CD14-positive monocyte (primary cell): ENCODE measurements at regions not wholly inside any gene's neighbourhood (a gene's known extent, or its start where the extent isn't known, plus 50 kb on each side); places are given as distances from the start of the nearest gene placed in this dataset.

Experiments used
- DNase-seq, 3 donors: peaks; one replicate each; pipeline ENCODE4 v3.0.0-alpha.2; 2011 to 2022
- H2AFZ ChIP-seq: 2 replicates; pipeline ENCODE4 v1.6.0; 2012; ENCODE audit warnings: mild to moderate bottlenecking, low read depth, low read length, inconsistent platforms; ENCODE audit not compliant: insufficient read depth, poor library complexity, severe bottlenecking
- H3K27ac ChIP-seq, 2 donors: 1 replicate in 1 of 2; 2 replicates in 1 of 2; pipeline ENCODE4 v1.5.1; 2012 to 2013; ENCODE audit warnings: low read length in 2 of 2, control low read depth in 1 of 2, inconsistent platforms in 1 of 2, low read depth in 1 of 2, mild to moderate bottlenecking in 1 of 2
- H3K27me3 ChIP-seq, 2 donors: one replicate each; pipeline versions ENCODE4 v1.6.0 to v1.6.1; 2011 to 2013; ENCODE audit warnings: low read length in 2 of 2; ENCODE audit not compliant: control insufficient read depth in 2 of 2, insufficient read depth in 2 of 2
- H3K36me3 ChIP-seq, 2 donors: replicated peaks in 1 of 2; 1 replicate in 1 of 2; 2 replicates in 1 of 2; pipeline versions ENCODE4 v1.5.1 to v1.6.1; 2012 to 2013; ENCODE audit warnings: low read length in 2 of 2, control low read depth in 1 of 2, inconsistent platforms in 1 of 2, mild to moderate bottlenecking in 1 of 2; ENCODE audit not compliant: insufficient read depth in 2 of 2, control insufficient read depth in 1 of 2
- H3K4me1 ChIP-seq, 2 donors: 1 replicate in 1 of 2; 2 replicates in 1 of 2; pipeline versions ENCODE4 v1.5.1 to v1.6.1; 2012 to 2013; ENCODE audit warnings: low read length in 2 of 2, control low read depth in 1 of 2, inconsistent platforms in 1 of 2, mild to moderate bottlenecking in 1 of 2, moderate library complexity in 1 of 2; ENCODE audit not compliant: insufficient read depth in 2 of 2, control insufficient read depth in 1 of 2
- H3K4me2 ChIP-seq: replicated peaks from 2 replicates; pipeline ENCODE3; 2012; ENCODE audit warnings: low read length, moderate library complexity, mild to moderate bottlenecking; ENCODE audit not compliant: poor library complexity, severe bottlenecking; ENCODE audit errors: extremely low read depth
- H3K4me3 ChIP-seq, 3 experiments: fragments of 200-600 bp in 1 of 3; sonication (generic) in 1 of 3; replicated peaks in 1 of 3; 1 replicate in 2 of 3; 2 replicates in 1 of 3; pipeline ENCODE4 v1.5.1; 2011 to 2013; ENCODE audit warnings: low read length in 3 of 3, mild to moderate bottlenecking in 3 of 3, control low read depth in 2 of 3, low read depth in 2 of 3, inconsistent platforms in 1 of 3, moderate library complexity in 1 of 3
- H3K79me2 ChIP-seq: 2 replicates; pipeline ENCODE4 v1.6.0; 2012; ENCODE audit warnings: mild to moderate bottlenecking, control low read depth, inconsistent platforms, low read length, moderate library complexity; ENCODE audit not compliant: insufficient read depth
- H3K9ac ChIP-seq: 2 replicates; pipeline ENCODE4 v1.6.0; 2017; ENCODE audit warnings: low read length, mild to moderate bottlenecking; ENCODE audit not compliant: insufficient read depth, poor library complexity, severe bottlenecking
- H3K9me3 ChIP-seq, 2 donors: replicated peaks in 1 of 2; 1 replicate in 1 of 2; 2 replicates in 1 of 2; pipeline versions ENCODE4 v1.5.1 to v1.6.1; 2012 to 2013; ENCODE audit warnings: low read length in 2 of 2, control low read depth in 1 of 2; ENCODE audit not compliant: control insufficient read depth in 1 of 2, insufficient read depth in 1 of 2
- H4K20me1 ChIP-seq: 2 replicates; pipeline ENCODE4 v1.6.0; 2012; ENCODE audit warnings: mild to moderate bottlenecking, low read length, control low read depth, moderate library complexity; ENCODE audit not compliant: insufficient read depth
- H3K27ac Mint-ChIP-seq, 7 donors: one replicate each; pipeline ENCODE4 v1.8.0; 2020; ENCODE audit warnings: mild to moderate bottlenecking in 7 of 7, mixed read lengths in 7 of 7, moderate library complexity in 6 of 7, inconsistent platforms in 2 of 7
- H3K27me3 Mint-ChIP-seq, 3 donors: one replicate each; pipeline ENCODE4 v1.8.0; 2021 to 2022; ENCODE audit warnings: low read depth in 3 of 3, mild to moderate bottlenecking in 3 of 3, mixed read lengths in 3 of 3, moderate library complexity in 3 of 3, inconsistent platforms in 1 of 3
- H3K36me3 Mint-ChIP-seq, 2 donors: one replicate each; pipeline ENCODE4 v1.8.0; 2020; ENCODE audit warnings: mixed read lengths in 2 of 2, inconsistent platforms in 1 of 2, mild to moderate bottlenecking in 1 of 2
- H3K4me1 Mint-ChIP-seq: one replicate; pipeline ENCODE4 v1.8.0; 2020; ENCODE audit warnings: mild to moderate bottlenecking, mixed read lengths
- H3K4me3 Mint-ChIP-seq, 2 donors: one replicate each; pipeline ENCODE4 v1.8.0; 2020; ENCODE audit warnings: mild to moderate bottlenecking in 2 of 2, mixed read lengths in 2 of 2, moderate library complexity in 1 of 2
- H3K9me3 Mint-ChIP-seq, 7 donors: one replicate each; pipeline ENCODE4 v1.8.0; 2020 to 2022; ENCODE audit warnings: mixed read lengths in 7 of 7, mild to moderate bottlenecking in 6 of 7, moderate library complexity in 6 of 7, inconsistent platforms in 2 of 7
- WGBS: methylation state at CpG from one replicate; pipeline ENCODE4 v1.1.5; 2013; ENCODE audit warnings: missing lambda C conversion rate; ENCODE audit not compliant: insufficient coverage; 5-methylcytosine and 5-hydroxymethylcytosine counted together
- intact Hi-C, 2 donors: fragments of 100-400 bp; cut with micrococcal nuclease; formaldehyde crosslinking; loops; one replicate each; pipeline versions ENCODE4 v1.15.0 to v1.15.1; 2023
- TF ChIP-seq, protein P1 (sequence below): fragments of 200-600 bp; IDR thresholded peaks from one replicate; pipeline ENCODE4 v1.8.0; 2022; ENCODE audit warnings: antibody characterized with exemption, mild to moderate bottlenecking

DNA sequence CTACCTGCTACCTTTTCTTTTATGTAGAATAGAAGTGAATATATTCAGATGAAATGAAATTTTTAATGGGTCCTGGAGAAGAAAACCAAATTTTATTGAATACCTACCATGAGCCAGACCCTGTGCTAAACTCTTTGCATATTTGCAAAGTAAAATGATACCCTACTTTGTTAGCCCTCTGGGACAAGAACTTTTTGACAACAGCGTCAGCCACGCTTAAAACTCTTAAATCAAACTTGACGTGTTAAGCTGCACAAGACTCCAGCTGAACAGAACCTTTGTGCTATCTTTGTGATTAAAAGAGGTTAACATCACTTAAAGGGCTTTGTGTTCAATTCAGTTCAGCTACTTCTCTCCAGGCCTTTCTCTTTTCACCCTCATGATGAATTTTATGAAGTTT lies 316.5 kb downstream of the MEX3B start:
- no peaks in the 10 kb centered on the region for H4K20me1 ChIP-seq
- H3K4me3 ChIP-seq = no peak overlapping the region
- H3K9ac ChIP-seq = no peak overlapping the region
- Mint-ChIP-seq H3K4me1 (no peaks in the 10 kb centered on the region), H3K9me3 (peaks cover 3 to 9% (median 7%) of the 10 kb centered on the region in 7 donors), H3K27ac (no peak overlapping the region), H3K36me3 (no peaks in the 10 kb centered on the region), H3K27me3 (peaks cover 0 to 2% (median 1%) of the 10 kb centered on the region in 3 donors), H3K4me3 (no peak overlapping the region)
- H3K27me3 ChIP-seq = no peaks in the 10 kb centered on the region
- no peak overlapping the region for H3K4me2 ChIP-seq
- H3K9me3 ChIP-seq = peaks cover 0 to 4% of the 10 kb centered on the region in 2 donors
- no peaks in the 10 kb centered on the region for H3K36me3 ChIP-seq
- no peaks in the 10 kb centered on the region for H3K4me1 ChIP-seq
- no peak overlapping the region for H2AFZ ChIP-seq
- H3K79me2 ChIP-seq = no peaks in the 10 kb centered on the region
- no CpG with 5 or more reads among the region's 3 CpGs for WGBS
- DNase-seq = no peak
- H3K27ac ChIP-seq = no peak overlapping the region
- intact Hi-C loops = no loop called here
- TF ChIP-seq, protein P1, sequence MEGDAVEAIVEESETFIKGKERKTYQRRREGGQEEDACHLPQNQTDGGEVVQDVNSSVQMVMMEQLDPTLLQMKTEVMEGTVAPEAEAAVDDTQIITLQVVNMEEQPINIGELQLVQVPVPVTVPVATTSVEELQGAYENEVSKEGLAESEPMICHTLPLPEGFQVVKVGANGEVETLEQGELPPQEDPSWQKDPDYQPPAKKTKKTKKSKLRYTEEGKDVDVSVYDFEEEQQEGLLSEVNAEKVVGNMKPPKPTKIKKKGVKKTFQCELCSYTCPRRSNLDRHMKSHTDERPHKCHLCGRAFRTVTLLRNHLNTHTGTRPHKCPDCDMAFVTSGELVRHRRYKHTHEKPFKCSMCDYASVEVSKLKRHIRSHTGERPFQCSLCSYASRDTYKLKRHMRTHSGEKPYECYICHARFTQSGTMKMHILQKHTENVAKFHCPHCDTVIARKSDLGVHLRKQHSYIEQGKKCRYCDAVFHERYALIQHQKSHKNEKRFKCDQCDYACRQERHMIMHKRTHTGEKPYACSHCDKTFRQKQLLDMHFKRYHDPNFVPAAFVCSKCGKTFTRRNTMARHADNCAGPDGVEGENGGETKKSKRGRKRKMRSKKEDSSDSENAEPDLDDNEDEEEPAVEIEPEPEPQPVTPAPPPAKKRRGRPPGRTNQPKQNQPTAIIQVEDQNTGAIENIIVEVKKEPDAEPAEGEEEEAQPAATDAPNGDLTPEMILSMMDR = no peak

DNA sequence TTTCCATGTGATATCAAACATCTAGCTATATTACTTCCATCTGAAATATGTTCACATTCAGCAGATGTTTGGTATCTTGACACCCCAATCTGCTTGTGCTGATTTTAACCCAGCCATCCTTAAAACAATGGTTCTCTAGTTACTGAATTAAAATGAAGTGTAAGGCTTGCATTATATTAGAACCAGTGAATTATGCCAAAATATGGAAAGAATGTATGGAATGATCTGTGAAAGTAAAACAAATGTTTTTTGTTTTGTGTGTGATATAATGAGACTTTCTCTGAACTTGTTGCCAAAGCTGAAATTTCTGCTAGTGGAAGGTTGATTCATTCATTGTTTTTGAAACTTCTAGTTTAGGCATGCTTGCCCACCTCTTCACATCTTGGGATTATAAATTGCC lies 317.1 kb downstream of the MEX3B start:
- Histone ChIP-seq H3K4me2 (no peak overlapping the region), H3K27me3 (no peaks in the 10 kb centered on the region), H3K4me3 (no peak overlapping the region), H3K36me3 (no peaks in the 10 kb centered on the region), H4K20me1 (no peaks in the 10 kb centered on the region), H2AFZ (no peak overlapping the region), H3K9ac (no peak overlapping the region), H3K79me2 (no peaks in the 10 kb centered on the region), H3K27ac (no peak overlapping the region), H3K4me1 (no peaks in the 10 kb centered on the region), H3K9me3 (peaks cover 0 to 4% of the 10 kb centered on the region in 2 donors)
- intact Hi-C loops = no loop called here
- TF ChIP-seq, protein P1 = no peak
- Mint-ChIP-seq H3K9me3 (peaks cover 3 to 9% (median 7%) of the 10 kb centered on the region in 7 donors), H3K27me3 (peaks cover 0 to 2% (median 1%) of the 10 kb centered on the region in 3 donors), H3K4me1 (no peaks in the 10 kb centered on the region), H3K27ac (no peak overlapping the region), H3K36me3 (no peaks in the 10 kb centered on the region), H3K4me3 (no peak overlapping the region)
- no peak for DNase-seq
